GM19397 (cell line): ENCODE measurements at regions not wholly inside any gene's neighbourhood (a gene's known extent, or its start where the extent isn't known, plus 50 kb on each side); places are given as distances from the start of the nearest gene placed in this dataset.

ENCODE experiments used
- ATAC-seq: cut with Tn5 transposase; IDR thresholded peaks from one replicate; pipeline ENCODE4 v1.9.1; 2021; ENCODE audit warnings: mild to moderate bottlenecking, moderate library complexity; ENCODE audit not compliant: unreplicated experiment

GRCh38 chr10:128520211-128520815 lies 394.1 kb upstream of the MKI67 start:
- ATAC-seq, result no peak

GRCh38 chr10:128522551-128523308 lies 396.5 kb upstream of the MKI67 start:
- ATAC-seq, result no peak

GRCh38 chr10:128525444-128525843 lies 399.2 kb upstream of the MKI67 start:
- no peak for ATAC-seq

- ATAC-seq, result no peak
These were observed 399.7 kb upstream of the MKI67 start for GRCh38 chr10:128525936-128526335.

GRCh38 chr10:128526791-128527375 lies 400.7 kb upstream of the MKI67 start:
- no peak for ATAC-seq

GRCh38 chr10:128527711-128528110 lies 401.5 kb upstream of the MKI67 start:
- ATAC-seq, result no peak

- no peak for ATAC-seq
These were observed 401.9 kb upstream of the MKI67 start for GRCh38 chr10:128528167-128528566.

GRCh38 chr10:128528781-128529180 lies 402.6 kb upstream of the MKI67 start:
- no peak for ATAC-seq

- no peak for ATAC-seq
These were observed 403.0 kb upstream of the MKI67 start for GRCh38 chr10:128529225-128529624.

GRCh38 chr10:128530301-128530700 lies 404.1 kb upstream of the MKI67 start:
- no peak for ATAC-seq

GRCh38 chr10:128530946-128531345 lies 404.7 kb upstream of the MKI67 start:
- no peak for ATAC-seq

- no peak for ATAC-seq
These were observed 408.5 kb upstream of the MKI67 start for GRCh38 chr10:128534686-128535085.

- ATAC-seq, result no peak
These were observed 410.0 kb upstream of the MKI67 start for GRCh38 chr10:128536259-128536658.

- ATAC-seq, result no peak
These were observed 411.7 kb upstream of the MKI67 start for GRCh38 chr10:128537834-128538330.

- no peak for ATAC-seq
These were observed 412.4 kb upstream of the MKI67 start for GRCh38 chr10:128538671-128539070.

- ATAC-seq, result no peak
These were observed 413.4 kb upstream of the MKI67 start for GRCh38 chr10:128539510-128540127.

GRCh38 chr10:128540128-128540762 lies 414.0 kb upstream of the MKI67 start:
- ATAC-seq, result no peak

- no peak for ATAC-seq
These were observed 414.8 kb upstream of the MKI67 start for GRCh38 chr10:128540781-128541761.

GRCh38 chr10:128541926-128542475 lies 415.8 kb upstream of the MKI67 start:
- no peak for ATAC-seq

GRCh38 chr10:128542659-128543058 lies 416.4 kb upstream of the MKI67 start:
- ATAC-seq, result no peak
